H9 (cell line): ENCODE measurements at regions not wholly inside any gene's neighbourhood (a gene's known extent, or its start where the extent isn't known, plus 50 kb on each side); places are given as distances from the start of the nearest gene placed in this dataset.

Experiments
- DNase-seq: peaks from one replicate; pipeline ENCODE4 v3.0.0-alpha.2; 2017
- H2AFZ ChIP-seq: one replicate; pipeline ENCODE4 v1.6.1; 2013; ENCODE audit warnings: mild to moderate bottlenecking, low read length, control low read depth, moderate library complexity
- H2AK5ac ChIP-seq: 2 replicates; pipeline ENCODE4 v1.6.1; 2013; ENCODE audit warnings: low read length, control low read depth, mixed read lengths; ENCODE audit not compliant: insufficient read length
- H2BK120ac ChIP-seq: one replicate; pipeline ENCODE4 v1.6.1; 2013; ENCODE audit warnings: low read depth, mild to moderate bottlenecking, low read length, control low read depth, inconsistent platforms; ENCODE audit not compliant: poor library complexity, severe bottlenecking
- H2BK12ac ChIP-seq: 2 replicates; pipeline ENCODE4 v1.6.1; 2013; ENCODE audit warnings: low read length, control low read depth, mixed read lengths, low read depth; ENCODE audit not compliant: insufficient read length
- H2BK15ac ChIP-seq: 2 replicates; pipeline ENCODE4 v1.6.1; 2013; ENCODE audit warnings: low read depth, low read length, control low read depth
- H2BK20ac ChIP-seq: one replicate; pipeline ENCODE4 v1.6.1; 2013; ENCODE audit warnings: low read depth, mild to moderate bottlenecking, low read length, control low read depth, inconsistent platforms; ENCODE audit not compliant: poor library complexity, severe bottlenecking
- H2BK5ac ChIP-seq: 2 replicates; pipeline ENCODE4 v1.6.1; 2013; ENCODE audit warnings: low read length, control low read depth, mixed read lengths; ENCODE audit not compliant: insufficient read length
- H3K14ac ChIP-seq: 2 replicates; pipeline ENCODE4 v1.6.1; 2013; ENCODE audit warnings: low read length, control low read depth; ENCODE audit not compliant: insufficient read depth
- H3K18ac ChIP-seq: 2 replicates; pipeline ENCODE4 v1.6.1; 2013; ENCODE audit warnings: low read depth, mild to moderate bottlenecking, mixed read lengths, low read length, control low read depth; ENCODE audit not compliant: insufficient read length
- H3K23ac ChIP-seq: 2 replicates; pipeline ENCODE4 v1.6.1; 2013; ENCODE audit warnings: low read length, control low read depth, mixed read lengths, low read depth; ENCODE audit not compliant: insufficient read length
- H3K23me2 ChIP-seq: 2 replicates; pipeline ENCODE4 v1.6.1; 2013; ENCODE audit warnings: low read depth, mild to moderate bottlenecking, mixed read lengths, low read length, control low read depth; ENCODE audit not compliant: insufficient read length, poor library complexity, severe bottlenecking
- H3K27ac ChIP-seq: 2 replicates; pipeline ENCODE4 v1.5.1; 2013; ENCODE audit warnings: low read length, control low read depth, mixed read lengths, low read depth; ENCODE audit not compliant: insufficient read length
- H3K27me3 ChIP-seq: 2 replicates; pipeline ENCODE4 v1.6.1; 2013; ENCODE audit warnings: low read length, control low read depth, inconsistent platforms; ENCODE audit not compliant: insufficient read depth
- H3K4ac ChIP-seq: 2 replicates; pipeline ENCODE4 v1.6.1; 2013; ENCODE audit warnings: low read depth, mild to moderate bottlenecking, control low read depth, inconsistent platforms, low read length, moderate library complexity
- H3K4me1 ChIP-seq: 2 replicates; pipeline ENCODE4 v1.6.1; 2013; ENCODE audit warnings: low read length, control low read depth, inconsistent platforms; ENCODE audit not compliant: insufficient read depth
- H3K4me2 ChIP-seq: 2 replicates; pipeline ENCODE4 v1.6.1; 2013; ENCODE audit warnings: low read length, control low read depth, mixed read lengths; ENCODE audit not compliant: insufficient read length, insufficient read depth
- H3K56ac ChIP-seq: 2 replicates; pipeline ENCODE4 v1.6.1; 2013; ENCODE audit warnings: low read depth, mild to moderate bottlenecking, mixed read lengths, low read length, control low read depth; ENCODE audit not compliant: insufficient read length
- H3K79me1 ChIP-seq: 2 replicates; pipeline ENCODE4 v1.6.1; 2013; ENCODE audit warnings: low read depth, mild to moderate bottlenecking, moderate library complexity, low read length, control low read depth, inconsistent platforms; ENCODE audit not compliant: insufficient read depth, poor library complexity, severe bottlenecking
- H3K79me2 ChIP-seq: 2 replicates; pipeline ENCODE4 v1.6.1; 2013; ENCODE audit warnings: low read length, control low read depth, inconsistent platforms; ENCODE audit not compliant: insufficient read depth
- H3K9ac ChIP-seq: 2 replicates; pipeline ENCODE4 v1.6.1; 2013; ENCODE audit warnings: low read length, control low read depth, mixed read lengths; ENCODE audit not compliant: insufficient read length; ENCODE audit errors: extremely low read depth
- H3K9me3 ChIP-seq: one replicate; pipeline ENCODE4 v1.6.1; 2013; ENCODE audit warnings: low read depth, low read length, inconsistent platforms; ENCODE audit not compliant: control insufficient read depth
- H3T11ph ChIP-seq: one replicate; pipeline ENCODE4 v1.6.1; 2013; ENCODE audit warnings: mild to moderate bottlenecking, low read length, control low read depth, inconsistent platforms
- H4K20me1 ChIP-seq: one replicate; pipeline ENCODE4 v1.6.1; 2013; ENCODE audit not compliant: control insufficient read depth, insufficient read length, insufficient read depth
- H4K5ac ChIP-seq: 2 replicates; pipeline ENCODE4 v1.6.1; 2013; ENCODE audit warnings: low read depth, mild to moderate bottlenecking, mixed read lengths, low read length, control low read depth; ENCODE audit not compliant: insufficient read length
- H4K8ac ChIP-seq: replicated peaks from 2 replicates; pipeline ENCODE4 v1.6.1; 2013; ENCODE audit warnings: low read length, control low read depth, mixed read lengths, low read depth; ENCODE audit not compliant: insufficient read length
- H4K91ac ChIP-seq: 2 replicates; pipeline ENCODE4 v1.6.1; 2013; ENCODE audit warnings: low read depth, mild to moderate bottlenecking, moderate library complexity, mixed read lengths, low read length, control low read depth; ENCODE audit not compliant: insufficient read length
- H3K27ac Mint-ChIP-seq, 3 experiments: 2 replicates in 2 of 3; 3 replicates in 1 of 3; pipeline ENCODE4 v1.8.0; 2020 to 2021; ENCODE audit warnings: mixed read lengths in 3 of 3, mild to moderate bottlenecking in 1 of 3, moderate library complexity in 1 of 3
- H3K27me3 Mint-ChIP-seq: 2 replicates; pipeline ENCODE4 v1.8.0; 2021; ENCODE audit warnings: low read depth, mild to moderate bottlenecking, moderate library complexity, mixed read lengths
- H3K36me3 Mint-ChIP-seq, 3 experiments: 2 replicates in 2 of 3; 3 replicates in 1 of 3; pipeline ENCODE4 v1.8.0; 2020 to 2021; ENCODE audit warnings: low read depth in 3 of 3, mixed read lengths in 3 of 3; ENCODE audit not compliant: insufficient read depth in 1 of 3
- H3K4me1 Mint-ChIP-seq, 2 experiments: 2 replicates each; pipeline ENCODE4 v1.8.0; 2020; ENCODE audit warnings: mixed read lengths in 2 of 2
- H3K4me3 Mint-ChIP-seq, 2 experiments: 2 replicates in 1 of 2; 3 replicates in 1 of 2; pipeline ENCODE4 v1.8.0; 2020 to 2021; ENCODE audit warnings: mild to moderate bottlenecking in 2 of 2, mixed read lengths in 2 of 2, moderate library complexity in 1 of 2
- H3K9me3 Mint-ChIP-seq, 2 experiments: 2 replicates in 1 of 2; 3 replicates in 1 of 2; pipeline ENCODE4 v1.8.0; 2020; ENCODE audit warnings: mild to moderate bottlenecking in 2 of 2, mixed read lengths in 2 of 2, moderate library complexity in 1 of 2
- TF ChIP-seq, protein P1 (sequence below): fragments of 200-600 bp; sonication (generic); conservative IDR thresholded peaks from 3 replicates; pipeline ENCODE4 v1.8.0; 2021; ENCODE audit warnings: antibody characterized with exemption, mild to moderate bottlenecking

DNA sequence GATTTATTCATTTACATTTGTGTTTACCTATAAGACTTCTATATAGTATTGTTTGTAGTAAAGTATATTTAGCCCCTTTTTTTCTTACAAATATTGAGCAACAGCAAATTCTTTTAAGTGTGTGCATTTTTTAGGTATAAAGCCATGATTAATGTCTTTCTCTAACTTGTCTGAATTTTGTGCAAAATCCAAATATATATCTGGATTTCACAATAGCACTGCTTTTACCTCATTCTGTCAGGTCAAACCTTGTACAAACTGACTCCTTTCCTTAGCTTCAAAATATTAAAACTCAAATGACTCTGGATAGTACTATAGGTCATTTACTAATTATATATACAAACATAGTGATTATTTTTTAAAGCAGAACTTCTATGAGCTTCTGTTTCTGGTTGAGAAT is 563.0 kb upstream of the SPRY2 start:
- H2AFZ ChIP-seq, result no peak overlapping the region
- H3K27ac Mint-ChIP-seq, result no peak overlapping the region
- no peaks in the 10 kb centered on the region for H3K27me3 ChIP-seq
- H4K5ac ChIP-seq, result no peak overlapping the region
- H2BK120ac ChIP-seq, result no peak overlapping the region
- no peak overlapping the region for H3K4me2 ChIP-seq
- no peak overlapping the region for H3K9ac ChIP-seq
- H3K14ac ChIP-seq, result no peak overlapping the region
- DNase-seq, result no peak
- H3K36me3 Mint-ChIP-seq, result no peaks in the 10 kb centered on the region
- H3K27ac ChIP-seq, result no peak overlapping the region
- no peaks in the 10 kb centered on the region for H3K79me1 ChIP-seq
- H3T11ph ChIP-seq, result no peak overlapping the region
- H3K9me3 ChIP-seq, result no peaks in the 10 kb centered on the region
- H3K27me3 Mint-ChIP-seq, result no peaks in the 10 kb centered on the region
- H3K79me2 ChIP-seq, result no peaks in the 10 kb centered on the region
- no peak overlapping the region for H3K4ac ChIP-seq
- no peak overlapping the region for H2BK5ac ChIP-seq
- H3K4me1 ChIP-seq, result no peaks in the 10 kb centered on the region
- H4K20me1 ChIP-seq, result no peaks in the 10 kb centered on the region
- no peak overlapping the region for H2AK5ac ChIP-seq
- TF ChIP-seq, protein P1, sequence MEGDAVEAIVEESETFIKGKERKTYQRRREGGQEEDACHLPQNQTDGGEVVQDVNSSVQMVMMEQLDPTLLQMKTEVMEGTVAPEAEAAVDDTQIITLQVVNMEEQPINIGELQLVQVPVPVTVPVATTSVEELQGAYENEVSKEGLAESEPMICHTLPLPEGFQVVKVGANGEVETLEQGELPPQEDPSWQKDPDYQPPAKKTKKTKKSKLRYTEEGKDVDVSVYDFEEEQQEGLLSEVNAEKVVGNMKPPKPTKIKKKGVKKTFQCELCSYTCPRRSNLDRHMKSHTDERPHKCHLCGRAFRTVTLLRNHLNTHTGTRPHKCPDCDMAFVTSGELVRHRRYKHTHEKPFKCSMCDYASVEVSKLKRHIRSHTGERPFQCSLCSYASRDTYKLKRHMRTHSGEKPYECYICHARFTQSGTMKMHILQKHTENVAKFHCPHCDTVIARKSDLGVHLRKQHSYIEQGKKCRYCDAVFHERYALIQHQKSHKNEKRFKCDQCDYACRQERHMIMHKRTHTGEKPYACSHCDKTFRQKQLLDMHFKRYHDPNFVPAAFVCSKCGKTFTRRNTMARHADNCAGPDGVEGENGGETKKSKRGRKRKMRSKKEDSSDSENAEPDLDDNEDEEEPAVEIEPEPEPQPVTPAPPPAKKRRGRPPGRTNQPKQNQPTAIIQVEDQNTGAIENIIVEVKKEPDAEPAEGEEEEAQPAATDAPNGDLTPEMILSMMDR, result no peak
- no peak overlapping the region for H2BK12ac ChIP-seq
- H3K4me1 Mint-ChIP-seq, result no peaks in the 10 kb centered on the region
- H3K23me2 ChIP-seq, result no peaks in the 10 kb centered on the region
- no peak overlapping the region for H2BK20ac ChIP-seq
- H3K4me3 Mint-ChIP-seq, result no peak overlapping the region
- H3K56ac ChIP-seq, result no peak overlapping the region
- no peak overlapping the region for H3K23ac ChIP-seq
- H3K18ac ChIP-seq, result no peak overlapping the region
- H4K8ac ChIP-seq, result no peak overlapping the region
- H3K9me3 Mint-ChIP-seq, result no peaks in the 10 kb centered on the region; a peak in 1 of 5 replicates
- no peak overlapping the region for H4K91ac ChIP-seq
- H2BK15ac ChIP-seq, result no peak overlapping the region
